Transverse colon (tissue), 3 donors: ENCODE measurements at regions not wholly inside any gene's neighbourhood (a gene's known extent, or its start where the extent isn't known, plus 50 kb on each side); places are given as distances from the start of the nearest gene placed in this dataset.

ENCODE experiments used
- POLR2A ChIP-seq: fragments of 450-650 bp; IDR thresholded peaks from one replicate; pipeline ENCODE4 v1.6.1; 2016; ENCODE audit warnings: antibody characterized with exemption, mild to moderate bottlenecking, moderate library complexity
- TF ChIP-seq, protein P1 (sequence below), 5 experiments: fragments of 200-600 bp in 3 of 5; fragments of 450-650 bp in 2 of 5; sonication (generic) in 3 of 5; IDR thresholded peaks; 1 replicate in 2 of 5; 2 replicates in 3 of 5; pipeline ENCODE4 v1.5.1; 2016 to 2017; ENCODE audit warnings: antibody characterized with exemption in 5 of 5, inconsistent platforms in 3 of 5, mild to moderate bottlenecking in 2 of 5, moderate library complexity in 1 of 5

DNA sequence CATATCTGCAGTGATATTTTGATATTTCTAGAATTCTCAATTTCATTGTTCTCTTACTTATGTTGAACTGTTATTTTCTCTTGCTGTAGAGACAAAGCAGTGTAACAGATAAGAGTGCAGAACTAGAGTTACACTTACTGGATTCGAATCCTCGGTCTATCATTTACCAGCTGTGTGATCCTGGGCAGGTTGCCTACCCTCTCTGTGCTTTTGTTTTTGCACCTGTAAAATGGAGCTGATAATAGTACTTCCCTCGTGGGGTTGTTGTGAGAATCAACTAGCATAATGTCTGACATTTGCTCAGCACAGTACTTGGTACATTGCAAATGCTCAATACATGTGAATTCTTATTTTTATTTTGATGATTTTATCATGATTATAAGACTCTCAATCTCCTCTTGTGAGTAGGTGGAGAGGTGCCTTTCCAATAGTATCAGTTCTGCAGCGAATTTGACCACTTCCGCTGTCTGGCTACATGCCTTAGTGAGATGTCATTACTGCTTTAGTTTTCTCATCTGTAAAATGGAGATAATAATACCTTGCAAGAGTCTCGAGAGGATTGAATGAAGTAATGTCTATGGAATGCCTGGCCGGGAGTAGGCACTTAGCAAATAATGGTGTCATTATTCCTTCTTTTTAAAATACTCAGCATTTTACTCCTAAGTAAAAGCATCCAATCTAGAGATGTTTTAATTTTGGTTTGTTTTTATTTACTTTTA, 312.2 kb upstream of the MAF start:
- TF ChIP-seq, protein P1, sequence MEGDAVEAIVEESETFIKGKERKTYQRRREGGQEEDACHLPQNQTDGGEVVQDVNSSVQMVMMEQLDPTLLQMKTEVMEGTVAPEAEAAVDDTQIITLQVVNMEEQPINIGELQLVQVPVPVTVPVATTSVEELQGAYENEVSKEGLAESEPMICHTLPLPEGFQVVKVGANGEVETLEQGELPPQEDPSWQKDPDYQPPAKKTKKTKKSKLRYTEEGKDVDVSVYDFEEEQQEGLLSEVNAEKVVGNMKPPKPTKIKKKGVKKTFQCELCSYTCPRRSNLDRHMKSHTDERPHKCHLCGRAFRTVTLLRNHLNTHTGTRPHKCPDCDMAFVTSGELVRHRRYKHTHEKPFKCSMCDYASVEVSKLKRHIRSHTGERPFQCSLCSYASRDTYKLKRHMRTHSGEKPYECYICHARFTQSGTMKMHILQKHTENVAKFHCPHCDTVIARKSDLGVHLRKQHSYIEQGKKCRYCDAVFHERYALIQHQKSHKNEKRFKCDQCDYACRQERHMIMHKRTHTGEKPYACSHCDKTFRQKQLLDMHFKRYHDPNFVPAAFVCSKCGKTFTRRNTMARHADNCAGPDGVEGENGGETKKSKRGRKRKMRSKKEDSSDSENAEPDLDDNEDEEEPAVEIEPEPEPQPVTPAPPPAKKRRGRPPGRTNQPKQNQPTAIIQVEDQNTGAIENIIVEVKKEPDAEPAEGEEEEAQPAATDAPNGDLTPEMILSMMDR (IDR thresholded peaks at IDR 0.05), result no peak
- TF ChIP-seq POLR2A, result no peak
